ENCODE measurements at regions not wholly inside any gene's neighbourhood (a gene's known extent, or its start where the extent isn't known, plus 50 kb on each side); places are given as distances from the start of the nearest gene placed in this dataset.

DNA sequence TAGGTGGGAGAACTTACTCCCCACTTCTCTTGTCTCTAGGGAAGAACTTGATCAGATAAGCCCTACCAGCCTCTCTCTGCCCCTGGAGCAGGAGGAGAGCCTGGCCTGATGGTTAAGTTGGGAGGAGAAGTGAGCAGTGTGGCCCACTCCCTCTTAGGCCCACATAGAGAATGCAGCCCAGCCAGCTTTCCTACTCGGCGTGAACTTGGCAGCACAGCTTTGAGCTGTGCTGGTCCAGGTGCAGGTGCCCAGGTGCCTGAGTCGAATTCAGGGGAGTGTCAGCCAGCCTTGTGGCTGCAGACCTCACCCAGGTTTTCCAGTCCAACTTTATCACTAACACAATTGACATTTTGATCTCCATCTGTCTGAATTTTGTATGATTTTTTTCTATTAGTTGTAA is 77.6 kb upstream of the PAQR3 start:
- no peak for FAIRE-seq

DNA sequence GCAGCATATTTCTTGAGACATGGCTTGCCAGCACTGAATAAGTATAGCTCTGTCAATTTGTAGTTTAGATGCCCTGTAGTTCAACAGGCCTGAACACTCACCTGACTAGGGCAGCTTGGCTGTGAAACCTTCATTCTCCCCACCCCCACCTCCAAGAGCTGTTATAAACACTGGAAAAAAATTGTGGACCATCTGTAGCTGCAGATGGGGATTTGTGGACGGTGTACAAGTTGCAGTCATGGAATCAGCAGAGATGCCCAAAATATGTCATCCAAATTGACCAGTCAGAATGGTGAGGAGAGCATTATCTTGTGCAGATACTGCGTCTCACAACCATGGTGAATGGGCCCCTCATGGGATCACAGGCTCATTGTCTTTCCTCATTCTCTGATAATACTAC is 76.2 kb upstream of the PAQR3 start:
- FAIRE-seq = no peak

DNA sequence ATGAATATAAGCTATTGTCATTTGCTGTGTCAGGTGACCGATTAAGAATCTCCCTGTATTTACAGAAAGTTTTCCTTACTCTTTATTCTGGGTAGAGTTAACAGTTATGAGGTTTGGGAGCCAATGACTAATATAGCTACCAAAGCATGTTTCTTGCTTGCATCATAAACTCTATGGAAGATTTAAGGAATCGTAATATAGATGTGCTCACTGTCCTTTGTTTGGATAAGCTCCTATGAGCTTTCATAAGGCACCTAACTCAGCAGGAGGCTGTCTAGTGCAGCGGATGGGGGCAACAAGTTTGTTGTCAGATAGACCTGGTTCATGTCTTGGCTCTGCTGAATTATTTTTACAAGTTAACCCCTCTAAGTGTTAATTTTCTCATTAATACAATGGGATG is 75.0 kb upstream of the PAQR3 start:
- no peak for FAIRE-seq

DNA sequence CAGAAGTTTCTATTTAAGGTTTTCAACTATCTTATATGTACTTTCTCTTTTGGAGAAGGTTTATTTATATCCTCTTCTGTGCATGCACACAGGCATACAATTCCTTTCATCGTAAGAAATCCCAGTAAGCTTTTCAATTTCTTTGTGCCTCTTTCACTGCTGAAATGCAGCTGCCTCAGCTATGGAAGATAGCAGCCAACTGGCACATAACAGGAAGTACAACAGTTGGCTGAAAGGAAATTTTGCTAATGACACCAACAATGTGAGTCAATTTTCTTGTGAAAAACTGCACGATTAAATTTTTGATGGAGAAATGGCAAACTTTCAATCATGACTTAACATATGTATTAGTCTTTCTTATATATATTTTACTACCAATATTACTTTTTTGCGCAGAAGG is 74.5 kb upstream of the PAQR3 start:
- no peak for FAIRE-seq

DNA sequence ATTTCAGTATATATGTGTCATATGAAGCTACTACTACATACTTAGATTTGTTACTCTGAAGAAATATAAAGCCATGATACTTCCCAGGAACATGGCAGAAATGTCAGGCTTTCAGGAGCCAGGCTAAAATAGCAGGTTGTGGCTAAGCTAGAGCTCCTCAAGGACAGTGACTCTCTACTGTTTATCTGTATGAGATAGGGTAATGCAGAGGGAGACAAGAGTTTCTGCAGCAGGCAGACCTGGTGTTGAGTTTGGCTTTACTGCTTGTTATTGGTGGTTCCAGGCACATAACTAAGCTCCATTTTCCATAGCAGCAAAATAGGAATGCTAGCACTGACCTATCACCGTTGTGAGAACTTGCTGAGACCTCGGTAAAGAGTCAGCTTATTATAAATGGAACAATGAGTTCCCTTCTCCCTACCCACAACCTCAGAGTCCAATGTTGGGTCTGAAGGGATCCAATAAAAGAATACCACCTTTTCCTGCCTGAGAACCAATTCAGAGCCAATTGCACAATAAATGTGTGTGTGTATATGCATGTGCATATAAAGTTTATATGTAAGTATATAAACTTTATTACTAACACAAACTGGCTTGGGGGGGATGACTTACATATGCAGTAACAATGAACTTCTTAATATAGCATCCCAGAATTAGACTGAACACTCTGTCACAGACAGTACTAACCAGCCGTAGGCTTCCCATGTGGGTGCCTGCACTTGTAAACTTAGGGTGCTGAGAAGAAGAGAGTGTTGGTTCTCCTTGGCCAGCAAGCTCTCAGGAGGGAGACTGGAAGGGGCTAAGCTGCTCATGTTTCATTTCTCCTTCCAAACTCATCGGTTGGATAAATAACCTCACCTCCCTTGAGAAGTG is 51.9 kb upstream of the PAQR3 start:
- no peak for FAIRE-seq

DNA sequence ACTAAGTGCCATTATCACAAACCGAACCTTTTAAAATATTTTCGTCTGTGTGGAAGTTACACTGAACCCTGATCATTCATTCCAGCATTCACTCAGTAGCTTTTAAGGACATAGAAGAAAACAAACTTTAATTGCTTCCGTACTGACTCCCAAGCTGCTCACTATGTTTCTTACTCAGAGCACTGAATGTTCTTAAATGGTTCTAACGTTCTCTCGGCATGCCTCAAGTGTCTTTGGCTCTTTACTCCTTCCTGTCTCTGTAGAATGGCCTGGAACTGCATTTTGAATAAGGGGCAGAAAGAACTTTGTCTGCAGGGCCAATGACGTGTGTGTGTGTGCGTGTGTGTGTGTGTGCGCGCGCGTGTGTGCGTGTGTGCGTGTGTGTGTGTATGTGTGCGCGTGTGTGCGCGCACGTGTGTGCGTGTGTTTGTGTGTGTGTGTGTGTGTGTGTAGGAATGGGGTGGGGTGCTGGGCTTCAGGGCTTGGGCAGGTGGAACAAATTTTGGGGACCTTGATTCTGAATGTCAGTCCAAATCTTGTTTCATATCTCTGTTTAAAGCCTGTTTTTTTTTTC is 50.5 kb upstream of the PAQR3 start:
- FAIRE-seq = no peak

Data from G401.6 (cell line).